Fibroblast of the aortic adventitia (primary cell): ENCODE measurements at regions not wholly inside any gene's neighbourhood (a gene's known extent, or its start where the extent isn't known, plus 50 kb on each side); places are given as distances from the start of the nearest gene placed in this dataset.

Experiments
- DNase-seq: peaks from one replicate; pipeline ENCODE4 v3.0.0-alpha.2; 2010; ENCODE audit warnings: low read depth
- H3K4me3 ChIP-seq: 2 replicates; pipeline ENCODE4 v1.5.1; 2011; ENCODE audit warnings: low read depth, mild to moderate bottlenecking, control low read depth, low read length, moderate library complexity
- TF ChIP-seq, protein P1 (sequence below): IDR thresholded peaks from 2 replicates; pipeline ENCODE4 v1.5.1; 2011; ENCODE audit warnings: mild to moderate bottlenecking, low read length, control low read depth, inconsistent platforms; ENCODE audit not compliant: insufficient read depth

GRCh38 chr7:89401099-89401498, 605.6 kb upstream of the TEX47 start:
- no peak for DNase-seq
- TF ChIP-seq, protein P1, sequence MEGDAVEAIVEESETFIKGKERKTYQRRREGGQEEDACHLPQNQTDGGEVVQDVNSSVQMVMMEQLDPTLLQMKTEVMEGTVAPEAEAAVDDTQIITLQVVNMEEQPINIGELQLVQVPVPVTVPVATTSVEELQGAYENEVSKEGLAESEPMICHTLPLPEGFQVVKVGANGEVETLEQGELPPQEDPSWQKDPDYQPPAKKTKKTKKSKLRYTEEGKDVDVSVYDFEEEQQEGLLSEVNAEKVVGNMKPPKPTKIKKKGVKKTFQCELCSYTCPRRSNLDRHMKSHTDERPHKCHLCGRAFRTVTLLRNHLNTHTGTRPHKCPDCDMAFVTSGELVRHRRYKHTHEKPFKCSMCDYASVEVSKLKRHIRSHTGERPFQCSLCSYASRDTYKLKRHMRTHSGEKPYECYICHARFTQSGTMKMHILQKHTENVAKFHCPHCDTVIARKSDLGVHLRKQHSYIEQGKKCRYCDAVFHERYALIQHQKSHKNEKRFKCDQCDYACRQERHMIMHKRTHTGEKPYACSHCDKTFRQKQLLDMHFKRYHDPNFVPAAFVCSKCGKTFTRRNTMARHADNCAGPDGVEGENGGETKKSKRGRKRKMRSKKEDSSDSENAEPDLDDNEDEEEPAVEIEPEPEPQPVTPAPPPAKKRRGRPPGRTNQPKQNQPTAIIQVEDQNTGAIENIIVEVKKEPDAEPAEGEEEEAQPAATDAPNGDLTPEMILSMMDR: no peak
- H3K4me3 ChIP-seq: no peak overlapping the region

DNA sequence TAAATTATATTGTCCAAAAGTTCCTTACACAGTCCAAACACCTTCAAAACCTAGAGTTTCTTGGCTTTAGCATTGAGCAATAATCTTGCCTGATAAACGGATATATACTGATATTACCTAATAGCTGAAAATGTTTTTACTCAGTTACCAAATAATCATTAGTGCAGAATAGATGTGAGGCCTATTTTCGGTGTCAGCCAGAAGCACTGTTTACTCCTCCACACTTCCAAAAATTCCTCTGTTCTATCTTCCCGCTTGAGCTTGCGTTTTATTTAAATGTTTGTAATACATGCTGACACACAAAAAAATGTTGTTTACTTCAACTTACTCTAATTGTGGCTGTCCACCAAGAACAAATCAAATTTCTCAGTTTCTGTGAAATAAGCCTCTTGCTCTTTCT, 606.2 kb upstream of the TEX47 start:
- no peak overlapping the region for H3K4me3 ChIP-seq
- no peak for DNase-seq
- TF ChIP-seq, protein P1: no peak

- TF ChIP-seq, protein P1: no peak
- DNase-seq: no peak
- H3K4me3 ChIP-seq: no peak overlapping the region
Measured at GRCh38 chr7:89451911-89452310, 656.4 kb upstream of the TEX47 start.

DNA sequence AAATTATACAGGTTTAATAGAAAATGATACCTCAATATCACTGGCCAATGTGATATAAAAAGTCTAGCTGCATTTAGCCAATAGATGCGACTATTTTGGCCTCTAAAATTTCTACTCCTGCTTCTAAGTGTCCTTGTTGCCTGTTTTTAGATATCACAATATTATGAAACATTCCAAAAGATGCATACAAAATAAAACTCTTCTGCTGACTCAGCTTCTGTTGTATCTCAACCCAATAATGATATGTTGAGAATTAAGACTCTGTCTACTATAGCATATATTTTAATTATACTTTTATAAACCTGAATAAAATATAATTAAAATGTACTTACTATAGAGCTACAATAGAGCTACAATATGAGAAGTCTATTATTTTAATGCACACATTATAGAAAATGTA, 661.0 kb upstream of the TEX47 start:
- DNase-seq: no peak
- TF ChIP-seq, protein P1: no peak
- no peak overlapping the region for H3K4me3 ChIP-seq

GRCh38 chr7:89458114-89458513, 662.6 kb upstream of the TEX47 start:
- DNase-seq: no peak
- H3K4me3 ChIP-seq: no peak overlapping the region
- TF ChIP-seq, protein P1: no peak

GRCh38 chr7:89474456-89474855, 678.9 kb upstream of the TEX47 start:
- no peak for DNase-seq
- TF ChIP-seq, protein P1: no peak
- no peak overlapping the region for H3K4me3 ChIP-seq

DNA sequence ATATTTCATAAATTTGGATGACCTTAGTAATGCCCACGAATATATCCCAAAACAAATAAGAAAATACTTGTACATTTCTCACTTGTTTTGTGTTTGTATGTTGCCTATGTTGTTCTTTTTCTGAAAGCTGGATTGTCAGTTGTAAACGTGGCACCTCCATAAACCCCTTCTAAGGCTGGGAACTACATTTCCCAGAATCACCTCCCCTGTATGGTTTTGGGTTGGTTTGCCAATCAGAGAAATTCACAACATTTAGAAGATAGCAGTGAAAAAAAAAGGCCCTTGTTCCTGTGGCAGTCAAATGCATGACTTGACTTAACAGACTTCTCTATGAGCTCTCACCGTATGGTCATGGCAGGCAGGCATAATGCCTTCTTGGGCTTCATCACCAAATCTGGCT, 676.3 kb upstream of the STEAP1 start:
- no peak overlapping the region for H3K4me3 ChIP-seq
- TF ChIP-seq, protein P1: no peak
- DNase-seq: no peak
